Endothelial cell of umbilical vein (primary cell): ENCODE measurements at regions not wholly inside any gene's neighbourhood (a gene's known extent, or its start where the extent isn't known, plus 50 kb on each side); places are given as distances from the start of the nearest gene placed in this dataset.

Experiments used
- CTCF ChIP-seq, 2 donors: IDR thresholded peaks; 1 replicate in 1 of 2; 2 replicates in 1 of 2; pipeline ENCODE4 v1.5.1; 2011; ENCODE audit warnings: low read length in 2 of 2, mild to moderate bottlenecking in 2 of 2, moderate library complexity in 2 of 2, control low read depth in 1 of 2, inconsistent platforms in 1 of 2, low read depth in 1 of 2; ENCODE audit not compliant: insufficient read depth in 1 of 2; ENCODE audit errors: extremely low read depth in 1 of 2
- POLR2A ChIP-seq: IDR thresholded peaks from 2 replicates; pipeline ENCODE4 v1.6.1; 2012; ENCODE audit warnings: low read depth, mild to moderate bottlenecking, control low read depth, low read length
- TF ChIP-seq, protein P1 (sequence below): IDR thresholded peaks from 2 replicates; pipeline ENCODE4 v1.6.1; 2011; ENCODE audit not compliant: insufficient read depth, insufficient read length

- TF ChIP-seq CTCF (IDR thresholded peaks at IDR 0.05; ENCODE audit: extremely low read depth in 1 of 2, insufficient read depth in 1 of 2, low read depth in 1 of 2, low read length in 2 of 2) (no peak), POLR2A (no peak)
- TF ChIP-seq, protein P1, sequence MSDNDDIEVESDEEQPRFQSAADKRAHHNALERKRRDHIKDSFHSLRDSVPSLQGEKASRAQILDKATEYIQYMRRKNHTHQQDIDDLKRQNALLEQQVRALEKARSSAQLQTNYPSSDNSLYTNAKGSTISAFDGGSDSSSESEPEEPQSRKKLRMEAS, result no peak
Measured at GRCh38 chr2:144052083-144052482, 467.8 kb downstream of the ZEB2 start.
